ENCODE measurements at regions not wholly inside any gene's neighbourhood (a gene's known extent, or its start where the extent isn't known, plus 50 kb on each side); places are given as distances from the start of the nearest gene placed in this dataset.

GRCh38 chr11:56819916-56820315 lies 71.4 kb upstream of the OR9G4 start:
- TF ChIP-seq EZH2 (IDR thresholded peaks at IDR 0.05; ENCODE audit: borderline replicate concordance, low read length): no peak
- TF ChIP-seq, protein P1, sequence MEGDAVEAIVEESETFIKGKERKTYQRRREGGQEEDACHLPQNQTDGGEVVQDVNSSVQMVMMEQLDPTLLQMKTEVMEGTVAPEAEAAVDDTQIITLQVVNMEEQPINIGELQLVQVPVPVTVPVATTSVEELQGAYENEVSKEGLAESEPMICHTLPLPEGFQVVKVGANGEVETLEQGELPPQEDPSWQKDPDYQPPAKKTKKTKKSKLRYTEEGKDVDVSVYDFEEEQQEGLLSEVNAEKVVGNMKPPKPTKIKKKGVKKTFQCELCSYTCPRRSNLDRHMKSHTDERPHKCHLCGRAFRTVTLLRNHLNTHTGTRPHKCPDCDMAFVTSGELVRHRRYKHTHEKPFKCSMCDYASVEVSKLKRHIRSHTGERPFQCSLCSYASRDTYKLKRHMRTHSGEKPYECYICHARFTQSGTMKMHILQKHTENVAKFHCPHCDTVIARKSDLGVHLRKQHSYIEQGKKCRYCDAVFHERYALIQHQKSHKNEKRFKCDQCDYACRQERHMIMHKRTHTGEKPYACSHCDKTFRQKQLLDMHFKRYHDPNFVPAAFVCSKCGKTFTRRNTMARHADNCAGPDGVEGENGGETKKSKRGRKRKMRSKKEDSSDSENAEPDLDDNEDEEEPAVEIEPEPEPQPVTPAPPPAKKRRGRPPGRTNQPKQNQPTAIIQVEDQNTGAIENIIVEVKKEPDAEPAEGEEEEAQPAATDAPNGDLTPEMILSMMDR (conservative IDR thresholded peaks at IDR 0.05 in 1 of 2, IDR thresholded peaks at IDR 0.05 in 1 of 2; ENCODE audit: extremely low read depth in 1 of 2, insufficient read depth in 1 of 2, low read depth in 1 of 2, low read length in 2 of 2): no peak

All from mammary epithelial cell (primary cell).